ENCODE measurements at regions not wholly inside any gene's neighbourhood (a gene's known extent, or its start where the extent isn't known, plus 50 kb on each side); places are given as distances from the start of the nearest gene placed in this dataset.

DNA sequence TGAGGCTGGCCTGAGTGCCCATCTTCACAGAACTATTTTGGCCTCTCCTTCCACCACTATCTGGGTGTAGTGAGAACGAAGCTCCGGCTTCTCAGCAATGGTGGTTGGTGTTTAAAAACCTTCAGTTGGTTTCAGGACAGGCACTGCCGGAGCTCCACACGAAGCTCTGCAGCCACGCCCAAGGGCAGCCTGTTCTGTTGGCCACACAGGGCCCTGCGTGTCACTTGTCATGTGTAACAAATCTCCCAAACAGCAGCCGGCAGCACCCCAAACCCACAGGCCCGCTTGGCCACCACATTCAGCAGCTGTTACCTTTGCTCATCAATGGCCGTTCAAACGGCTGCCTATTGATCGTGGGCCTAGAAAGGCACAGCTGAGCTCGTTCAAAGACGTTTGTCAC is 97.5 kb downstream of the ERMARD start:
- TF ChIP-seq POLR2AphosphoS5 (IDR thresholded peaks at IDR 0.05; ENCODE audit: low read depth) (no peak), EZH2 (IDR thresholded peaks at IDR 0.05; ENCODE audit: low read depth, unreplicated experiment) (no peak), ZNF114 (CRISPR knock-in tag; IDR thresholded peaks at IDR 0.05) (no peak), EZH2phosphoT487 (IDR thresholded peaks at IDR 0.05; ENCODE audit: unreplicated experiment) (no peak)
- TF ChIP-seq, protein P1, sequence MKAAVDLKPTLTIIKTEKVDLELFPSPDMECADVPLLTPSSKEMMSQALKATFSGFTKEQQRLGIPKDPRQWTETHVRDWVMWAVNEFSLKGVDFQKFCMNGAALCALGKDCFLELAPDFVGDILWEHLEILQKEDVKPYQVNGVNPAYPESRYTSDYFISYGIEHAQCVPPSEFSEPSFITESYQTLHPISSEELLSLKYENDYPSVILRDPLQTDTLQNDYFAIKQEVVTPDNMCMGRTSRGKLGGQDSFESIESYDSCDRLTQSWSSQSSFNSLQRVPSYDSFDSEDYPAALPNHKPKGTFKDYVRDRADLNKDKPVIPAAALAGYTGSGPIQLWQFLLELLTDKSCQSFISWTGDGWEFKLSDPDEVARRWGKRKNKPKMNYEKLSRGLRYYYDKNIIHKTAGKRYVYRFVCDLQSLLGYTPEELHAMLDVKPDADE (IDR thresholded peaks at IDR 0.05), result no peak
- TF ChIP-seq, protein P2, sequence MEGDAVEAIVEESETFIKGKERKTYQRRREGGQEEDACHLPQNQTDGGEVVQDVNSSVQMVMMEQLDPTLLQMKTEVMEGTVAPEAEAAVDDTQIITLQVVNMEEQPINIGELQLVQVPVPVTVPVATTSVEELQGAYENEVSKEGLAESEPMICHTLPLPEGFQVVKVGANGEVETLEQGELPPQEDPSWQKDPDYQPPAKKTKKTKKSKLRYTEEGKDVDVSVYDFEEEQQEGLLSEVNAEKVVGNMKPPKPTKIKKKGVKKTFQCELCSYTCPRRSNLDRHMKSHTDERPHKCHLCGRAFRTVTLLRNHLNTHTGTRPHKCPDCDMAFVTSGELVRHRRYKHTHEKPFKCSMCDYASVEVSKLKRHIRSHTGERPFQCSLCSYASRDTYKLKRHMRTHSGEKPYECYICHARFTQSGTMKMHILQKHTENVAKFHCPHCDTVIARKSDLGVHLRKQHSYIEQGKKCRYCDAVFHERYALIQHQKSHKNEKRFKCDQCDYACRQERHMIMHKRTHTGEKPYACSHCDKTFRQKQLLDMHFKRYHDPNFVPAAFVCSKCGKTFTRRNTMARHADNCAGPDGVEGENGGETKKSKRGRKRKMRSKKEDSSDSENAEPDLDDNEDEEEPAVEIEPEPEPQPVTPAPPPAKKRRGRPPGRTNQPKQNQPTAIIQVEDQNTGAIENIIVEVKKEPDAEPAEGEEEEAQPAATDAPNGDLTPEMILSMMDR (conservative IDR thresholded peaks at IDR 0.05; ENCODE audit: low read depth in 2 of 2), result no peak

All from GM23338 (cell line).